ENCODE measurements at regions not wholly inside any gene's neighbourhood (a gene's known extent, or its start where the extent isn't known, plus 50 kb on each side); places are given as distances from the start of the nearest gene placed in this dataset.
"Not testable (repeated sequence)": the region's sequence is repeated elsewhere in the genome, so short reads cannot be mapped to it uniquely, and the experiment has no call there.

DNA sequence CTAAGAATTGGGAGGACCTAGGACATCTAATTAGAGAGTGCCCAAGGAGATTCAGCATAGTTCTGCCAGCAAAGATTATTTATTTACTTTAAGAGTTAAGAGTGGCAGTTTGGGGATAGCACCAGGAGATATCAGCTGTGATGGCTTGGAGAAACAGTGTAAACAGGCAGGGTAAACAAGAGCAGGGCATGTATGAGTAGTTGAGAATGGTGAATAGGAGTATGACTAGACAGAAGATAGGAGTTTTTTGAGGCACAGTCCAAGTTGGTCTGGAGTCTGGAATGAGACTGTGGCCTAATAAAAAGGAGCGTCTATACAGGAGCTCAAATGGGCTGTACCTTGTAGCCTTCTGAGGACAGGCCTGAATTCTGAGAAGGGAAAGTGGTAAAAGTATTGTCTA is 404.1 kb downstream of the BCKDHB start:
- not testable (repeated sequence) for TF ChIP-seq CTCF (IDR thresholded peaks at IDR 0.05 in 4 of 5, conservative IDR thresholded peaks at IDR 0.05 in 1 of 5); POLR2A (IDR thresholded peaks at IDR 0.05)

All from gastrocnemius medialis (tissue), 4 donors.